H9 (cell line): ENCODE measurements at regions not wholly inside any gene's neighbourhood (a gene's known extent, or its start where the extent isn't known, plus 50 kb on each side); places are given as distances from the start of the nearest gene placed in this dataset.

ENCODE experiments used
- DNase-seq: peaks from one replicate; pipeline ENCODE4 v3.0.0-alpha.2; 2017
- H2AFZ ChIP-seq: one replicate; pipeline ENCODE4 v1.6.1; 2013; ENCODE audit warnings: mild to moderate bottlenecking, low read length, control low read depth, moderate library complexity
- H2AK5ac ChIP-seq: 2 replicates; pipeline ENCODE4 v1.6.1; 2013; ENCODE audit warnings: low read length, control low read depth, mixed read lengths; ENCODE audit not compliant: insufficient read length
- H2BK120ac ChIP-seq: one replicate; pipeline ENCODE4 v1.6.1; 2013; ENCODE audit warnings: low read depth, mild to moderate bottlenecking, low read length, control low read depth, inconsistent platforms; ENCODE audit not compliant: poor library complexity, severe bottlenecking
- H2BK12ac ChIP-seq: 2 replicates; pipeline ENCODE4 v1.6.1; 2013; ENCODE audit warnings: low read length, control low read depth, mixed read lengths, low read depth; ENCODE audit not compliant: insufficient read length
- H2BK15ac ChIP-seq: 2 replicates; pipeline ENCODE4 v1.6.1; 2013; ENCODE audit warnings: low read depth, low read length, control low read depth
- H2BK20ac ChIP-seq: one replicate; pipeline ENCODE4 v1.6.1; 2013; ENCODE audit warnings: low read depth, mild to moderate bottlenecking, low read length, control low read depth, inconsistent platforms; ENCODE audit not compliant: poor library complexity, severe bottlenecking
- H2BK5ac ChIP-seq: 2 replicates; pipeline ENCODE4 v1.6.1; 2013; ENCODE audit warnings: low read length, control low read depth, mixed read lengths; ENCODE audit not compliant: insufficient read length
- H3K14ac ChIP-seq: 2 replicates; pipeline ENCODE4 v1.6.1; 2013; ENCODE audit warnings: low read length, control low read depth; ENCODE audit not compliant: insufficient read depth
- H3K18ac ChIP-seq: 2 replicates; pipeline ENCODE4 v1.6.1; 2013; ENCODE audit warnings: low read depth, mild to moderate bottlenecking, mixed read lengths, low read length, control low read depth; ENCODE audit not compliant: insufficient read length
- H3K23ac ChIP-seq: 2 replicates; pipeline ENCODE4 v1.6.1; 2013; ENCODE audit warnings: low read length, control low read depth, mixed read lengths, low read depth; ENCODE audit not compliant: insufficient read length
- H3K23me2 ChIP-seq: 2 replicates; pipeline ENCODE4 v1.6.1; 2013; ENCODE audit warnings: low read depth, mild to moderate bottlenecking, mixed read lengths, low read length, control low read depth; ENCODE audit not compliant: insufficient read length, poor library complexity, severe bottlenecking
- H3K27ac ChIP-seq: 2 replicates; pipeline ENCODE4 v1.5.1; 2013; ENCODE audit warnings: low read length, control low read depth, mixed read lengths, low read depth; ENCODE audit not compliant: insufficient read length
- H3K27me3 ChIP-seq: 2 replicates; pipeline ENCODE4 v1.6.1; 2013; ENCODE audit warnings: low read length, control low read depth, inconsistent platforms; ENCODE audit not compliant: insufficient read depth
- H3K4ac ChIP-seq: 2 replicates; pipeline ENCODE4 v1.6.1; 2013; ENCODE audit warnings: low read depth, mild to moderate bottlenecking, control low read depth, inconsistent platforms, low read length, moderate library complexity
- H3K4me1 ChIP-seq: 2 replicates; pipeline ENCODE4 v1.6.1; 2013; ENCODE audit warnings: low read length, control low read depth, inconsistent platforms; ENCODE audit not compliant: insufficient read depth
- H3K4me2 ChIP-seq: 2 replicates; pipeline ENCODE4 v1.6.1; 2013; ENCODE audit warnings: low read length, control low read depth, mixed read lengths; ENCODE audit not compliant: insufficient read length, insufficient read depth
- H3K56ac ChIP-seq: 2 replicates; pipeline ENCODE4 v1.6.1; 2013; ENCODE audit warnings: low read depth, mild to moderate bottlenecking, mixed read lengths, low read length, control low read depth; ENCODE audit not compliant: insufficient read length
- H3K79me1 ChIP-seq: 2 replicates; pipeline ENCODE4 v1.6.1; 2013; ENCODE audit warnings: low read depth, mild to moderate bottlenecking, moderate library complexity, low read length, control low read depth, inconsistent platforms; ENCODE audit not compliant: insufficient read depth, poor library complexity, severe bottlenecking
- H3K79me2 ChIP-seq: 2 replicates; pipeline ENCODE4 v1.6.1; 2013; ENCODE audit warnings: low read length, control low read depth, inconsistent platforms; ENCODE audit not compliant: insufficient read depth
- H3K9ac ChIP-seq: 2 replicates; pipeline ENCODE4 v1.6.1; 2013; ENCODE audit warnings: low read length, control low read depth, mixed read lengths; ENCODE audit not compliant: insufficient read length; ENCODE audit errors: extremely low read depth
- H3K9me3 ChIP-seq: one replicate; pipeline ENCODE4 v1.6.1; 2013; ENCODE audit warnings: low read depth, low read length, inconsistent platforms; ENCODE audit not compliant: control insufficient read depth
- H3T11ph ChIP-seq: one replicate; pipeline ENCODE4 v1.6.1; 2013; ENCODE audit warnings: mild to moderate bottlenecking, low read length, control low read depth, inconsistent platforms
- H4K20me1 ChIP-seq: one replicate; pipeline ENCODE4 v1.6.1; 2013; ENCODE audit not compliant: control insufficient read depth, insufficient read length, insufficient read depth
- H4K5ac ChIP-seq: 2 replicates; pipeline ENCODE4 v1.6.1; 2013; ENCODE audit warnings: low read depth, mild to moderate bottlenecking, mixed read lengths, low read length, control low read depth; ENCODE audit not compliant: insufficient read length
- H4K8ac ChIP-seq: replicated peaks from 2 replicates; pipeline ENCODE4 v1.6.1; 2013; ENCODE audit warnings: low read length, control low read depth, mixed read lengths, low read depth; ENCODE audit not compliant: insufficient read length
- H4K91ac ChIP-seq: 2 replicates; pipeline ENCODE4 v1.6.1; 2013; ENCODE audit warnings: low read depth, mild to moderate bottlenecking, moderate library complexity, mixed read lengths, low read length, control low read depth; ENCODE audit not compliant: insufficient read length
- H3K27ac Mint-ChIP-seq, 3 experiments: 2 replicates in 2 of 3; 3 replicates in 1 of 3; pipeline ENCODE4 v1.8.0; 2020 to 2021; ENCODE audit warnings: mixed read lengths in 3 of 3, mild to moderate bottlenecking in 1 of 3, moderate library complexity in 1 of 3
- H3K27me3 Mint-ChIP-seq: 2 replicates; pipeline ENCODE4 v1.8.0; 2021; ENCODE audit warnings: low read depth, mild to moderate bottlenecking, moderate library complexity, mixed read lengths
- H3K36me3 Mint-ChIP-seq, 3 experiments: 2 replicates in 2 of 3; 3 replicates in 1 of 3; pipeline ENCODE4 v1.8.0; 2020 to 2021; ENCODE audit warnings: low read depth in 3 of 3, mixed read lengths in 3 of 3; ENCODE audit not compliant: insufficient read depth in 1 of 3
- H3K4me1 Mint-ChIP-seq, 2 experiments: 2 replicates each; pipeline ENCODE4 v1.8.0; 2020; ENCODE audit warnings: mixed read lengths in 2 of 2
- H3K4me3 Mint-ChIP-seq, 2 experiments: 2 replicates in 1 of 2; 3 replicates in 1 of 2; pipeline ENCODE4 v1.8.0; 2020 to 2021; ENCODE audit warnings: mild to moderate bottlenecking in 2 of 2, mixed read lengths in 2 of 2, moderate library complexity in 1 of 2
- H3K9me3 Mint-ChIP-seq, 2 experiments: 2 replicates in 1 of 2; 3 replicates in 1 of 2; pipeline ENCODE4 v1.8.0; 2020; ENCODE audit warnings: mild to moderate bottlenecking in 2 of 2, mixed read lengths in 2 of 2, moderate library complexity in 1 of 2
- TF ChIP-seq, protein P1 (sequence below): fragments of 200-600 bp; sonication (generic); conservative IDR thresholded peaks from 3 replicates; pipeline ENCODE4 v1.8.0; 2021; ENCODE audit warnings: antibody characterized with exemption, mild to moderate bottlenecking

DNA sequence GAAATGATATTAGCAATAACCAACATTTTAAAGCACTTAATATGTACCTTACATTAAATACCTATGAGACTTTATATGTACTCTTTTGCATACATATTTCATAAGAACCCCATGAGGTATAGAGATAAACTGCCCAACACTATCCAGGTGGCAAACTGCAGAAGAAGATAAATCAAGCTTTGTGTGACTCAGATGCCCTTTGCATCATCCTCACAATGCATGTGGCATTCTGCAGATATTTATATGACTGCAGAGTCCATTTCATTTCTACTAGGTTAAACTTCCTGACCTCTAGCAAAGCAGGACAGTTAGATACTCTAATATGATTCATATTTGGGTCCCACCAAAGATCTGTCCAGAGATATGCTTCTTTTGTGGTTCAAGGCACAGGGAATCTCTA is 85.6 kb upstream of the RASGEF1B start:
- no peak overlapping the region for H3K4ac ChIP-seq
- H4K91ac ChIP-seq = no peak overlapping the region
- H3K23ac ChIP-seq = no peak overlapping the region
- Mint-ChIP-seq H3K36me3 (no peaks in the 10 kb centered on the region), H3K9me3 (no peaks in the 10 kb centered on the region), H3K27me3 (no peaks in the 10 kb centered on the region), H3K4me3 (no peak overlapping the region), H3K27ac (no peak overlapping the region), H3K4me1 (peaks cover 17 to 27% of the 10 kb centered on the region in 2 experiments)
- no peak overlapping the region for H4K8ac ChIP-seq
- H2BK12ac ChIP-seq = no peak overlapping the region
- H3K4me2 ChIP-seq = no peak overlapping the region
- no peaks in the 10 kb centered on the region for H3K23me2 ChIP-seq
- H3K27ac ChIP-seq = no peak overlapping the region
- H3T11ph ChIP-seq = no peak overlapping the region
- H4K5ac ChIP-seq = no peak overlapping the region
- H3K4me1 ChIP-seq = no peaks in the 10 kb centered on the region; the same call in 1 of the 2 replicates
- no peak overlapping the region for H3K14ac ChIP-seq
- no peak overlapping the region for H3K9ac ChIP-seq
- H2BK15ac ChIP-seq = no peak overlapping the region
- no peak for DNase-seq
- H3K79me2 ChIP-seq = no peaks in the 10 kb centered on the region
- H3K27me3 ChIP-seq = no peaks in the 10 kb centered on the region
- no peak overlapping the region for H3K56ac ChIP-seq
- no peaks in the 10 kb centered on the region for H3K9me3 ChIP-seq
- no peaks in the 10 kb centered on the region for H4K20me1 ChIP-seq
- no peak overlapping the region for H2BK5ac ChIP-seq
- H2AK5ac ChIP-seq = no peak overlapping the region
- no peak overlapping the region for H2AFZ ChIP-seq
- TF ChIP-seq, protein P1, sequence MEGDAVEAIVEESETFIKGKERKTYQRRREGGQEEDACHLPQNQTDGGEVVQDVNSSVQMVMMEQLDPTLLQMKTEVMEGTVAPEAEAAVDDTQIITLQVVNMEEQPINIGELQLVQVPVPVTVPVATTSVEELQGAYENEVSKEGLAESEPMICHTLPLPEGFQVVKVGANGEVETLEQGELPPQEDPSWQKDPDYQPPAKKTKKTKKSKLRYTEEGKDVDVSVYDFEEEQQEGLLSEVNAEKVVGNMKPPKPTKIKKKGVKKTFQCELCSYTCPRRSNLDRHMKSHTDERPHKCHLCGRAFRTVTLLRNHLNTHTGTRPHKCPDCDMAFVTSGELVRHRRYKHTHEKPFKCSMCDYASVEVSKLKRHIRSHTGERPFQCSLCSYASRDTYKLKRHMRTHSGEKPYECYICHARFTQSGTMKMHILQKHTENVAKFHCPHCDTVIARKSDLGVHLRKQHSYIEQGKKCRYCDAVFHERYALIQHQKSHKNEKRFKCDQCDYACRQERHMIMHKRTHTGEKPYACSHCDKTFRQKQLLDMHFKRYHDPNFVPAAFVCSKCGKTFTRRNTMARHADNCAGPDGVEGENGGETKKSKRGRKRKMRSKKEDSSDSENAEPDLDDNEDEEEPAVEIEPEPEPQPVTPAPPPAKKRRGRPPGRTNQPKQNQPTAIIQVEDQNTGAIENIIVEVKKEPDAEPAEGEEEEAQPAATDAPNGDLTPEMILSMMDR = no peak
- no peak overlapping the region for H2BK20ac ChIP-seq
- no peak overlapping the region for H3K18ac ChIP-seq
- no peak overlapping the region for H2BK120ac ChIP-seq
- no peaks in the 10 kb centered on the region for H3K79me1 ChIP-seq
